Esophagus squamous epithelium (tissue), 5 donors: ENCODE measurements at regions not wholly inside any gene's neighbourhood (a gene's known extent, or its start where the extent isn't known, plus 50 kb on each side); places are given as distances from the start of the nearest gene placed in this dataset.
"Not testable (repeated sequence)": the region's sequence is repeated elsewhere in the genome, so short reads cannot be mapped to it uniquely, and the experiment has no call there.

ENCODE experiments used
- DNase-seq: peaks from one replicate; lab custom pipeline; 2025; lab: John Stamatoyannopoulos, UW
- H3K27ac ChIP-seq, 4 donors: fragments of 200-600 bp; sonication (generic); one replicate each; pipeline ENCODE4 v1.5.1; 2016 to 2019; ENCODE audit warnings: mild to moderate bottlenecking in 1 of 4
- H3K27me3 ChIP-seq, 4 donors: fragments of 200-600 bp; sonication (generic); 1 replicate in 3 of 4; 2 replicates in 1 of 4; pipeline versions ENCODE4 v1.5.1 to v1.6.0; 2017 to 2021; ENCODE audit warnings: antibody characterized with exemption in 1 of 4
- H3K36me3 ChIP-seq, 3 donors: fragments of 200-600 bp; sonication (generic); one replicate each; pipeline ENCODE4 v1.5.1; 2016 to 2019
- H3K4me1 ChIP-seq, 3 donors: fragments of 200-600 bp; sonication (generic); one replicate each; pipeline ENCODE4 v1.5.1; 2017 to 2019
- H3K4me3 ChIP-seq, 4 donors: fragments of 200-600 bp; sonication (generic); 1 replicate in 3 of 4; 2 replicates in 1 of 4; pipeline ENCODE4 v1.5.1; 2016 to 2019; ENCODE audit warnings: mild to moderate bottlenecking in 2 of 4, moderate library complexity in 1 of 4
- H3K9me3 ChIP-seq, 3 donors: fragments of 200-600 bp; sonication (generic); one replicate each; pipeline ENCODE4 v1.5.1; 2016 to 2019
- POLR2A ChIP-seq, 4 donors: fragments of 450-650 bp; IDR thresholded peaks; one replicate each; pipeline ENCODE4 v1.6.1; 2017; ENCODE audit warnings: antibody characterized with exemption in 4 of 4, mild to moderate bottlenecking in 4 of 4, moderate library complexity in 3 of 4
- WGBS, 2 donors: methylation state at CpG; one replicate each; pipeline ENCODE4 v1.1.5; 2018; 5-methylcytosine and 5-hydroxymethylcytosine counted together
- intact Hi-C: fragments of 100-400 bp; cut with DNase I; formaldehyde crosslinking; loops from one replicate; pipeline ENCODE4 v1.15.0; 2022
- TF ChIP-seq, protein P1 (sequence below), 6 experiments: fragments of 450-650 bp in 4 of 6; fragments of 200-600 bp in 2 of 6; sonication (generic) in 2 of 6; IDR thresholded peaks; one replicate each; pipeline ENCODE4 v1.5.1; 2016 to 2019; ENCODE audit warnings: antibody characterized with exemption in 6 of 6, mild to moderate bottlenecking in 4 of 6, moderate library complexity in 4 of 6
- donor health status: DM: yes; HTN: yes; CAD: no.

DNA sequence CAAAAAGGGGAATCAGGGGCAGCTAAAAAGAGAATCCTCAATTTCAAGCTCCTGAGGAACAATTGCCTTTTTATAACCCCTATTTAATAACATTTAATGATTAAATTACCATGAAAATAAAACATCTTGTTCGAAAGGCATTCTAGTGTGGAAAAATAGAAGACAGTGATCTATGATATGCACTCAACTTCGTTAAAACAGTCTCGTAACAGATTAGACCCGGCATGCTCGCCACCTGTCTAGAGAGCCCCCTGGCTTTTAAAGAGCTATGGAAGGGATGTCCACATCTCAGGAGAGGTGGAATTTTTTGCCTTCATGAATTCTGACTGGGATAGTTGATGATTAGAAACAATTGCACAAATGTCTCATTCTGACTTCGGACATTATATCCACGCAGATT is 153.7 kb upstream of the MDFIC2 start:
- 80 to 87% methylated on average over 7 of the region's 7 CpGs for WGBS, 2 donors
- intact Hi-C loops, result no loop called here
- H3K4me3 ChIP-seq, result no peak overlapping the region
- TF ChIP-seq POLR2A (IDR thresholded peaks at IDR 0.05), result no peak
- TF ChIP-seq, protein P1, sequence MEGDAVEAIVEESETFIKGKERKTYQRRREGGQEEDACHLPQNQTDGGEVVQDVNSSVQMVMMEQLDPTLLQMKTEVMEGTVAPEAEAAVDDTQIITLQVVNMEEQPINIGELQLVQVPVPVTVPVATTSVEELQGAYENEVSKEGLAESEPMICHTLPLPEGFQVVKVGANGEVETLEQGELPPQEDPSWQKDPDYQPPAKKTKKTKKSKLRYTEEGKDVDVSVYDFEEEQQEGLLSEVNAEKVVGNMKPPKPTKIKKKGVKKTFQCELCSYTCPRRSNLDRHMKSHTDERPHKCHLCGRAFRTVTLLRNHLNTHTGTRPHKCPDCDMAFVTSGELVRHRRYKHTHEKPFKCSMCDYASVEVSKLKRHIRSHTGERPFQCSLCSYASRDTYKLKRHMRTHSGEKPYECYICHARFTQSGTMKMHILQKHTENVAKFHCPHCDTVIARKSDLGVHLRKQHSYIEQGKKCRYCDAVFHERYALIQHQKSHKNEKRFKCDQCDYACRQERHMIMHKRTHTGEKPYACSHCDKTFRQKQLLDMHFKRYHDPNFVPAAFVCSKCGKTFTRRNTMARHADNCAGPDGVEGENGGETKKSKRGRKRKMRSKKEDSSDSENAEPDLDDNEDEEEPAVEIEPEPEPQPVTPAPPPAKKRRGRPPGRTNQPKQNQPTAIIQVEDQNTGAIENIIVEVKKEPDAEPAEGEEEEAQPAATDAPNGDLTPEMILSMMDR (IDR thresholded peaks at IDR 0.05), result no peak
- peaks cover 0 to 3% (median 0%) of the 10 kb centered on the region in 4 donors for H3K27me3 ChIP-seq
- H3K36me3 ChIP-seq, result no peaks in the 10 kb centered on the region
- no peaks in the 10 kb centered on the region for H3K4me1 ChIP-seq
- DNase-seq, result no peak
- no peak overlapping the region for H3K27ac ChIP-seq
- no peaks in the 10 kb centered on the region for H3K9me3 ChIP-seq

DNA sequence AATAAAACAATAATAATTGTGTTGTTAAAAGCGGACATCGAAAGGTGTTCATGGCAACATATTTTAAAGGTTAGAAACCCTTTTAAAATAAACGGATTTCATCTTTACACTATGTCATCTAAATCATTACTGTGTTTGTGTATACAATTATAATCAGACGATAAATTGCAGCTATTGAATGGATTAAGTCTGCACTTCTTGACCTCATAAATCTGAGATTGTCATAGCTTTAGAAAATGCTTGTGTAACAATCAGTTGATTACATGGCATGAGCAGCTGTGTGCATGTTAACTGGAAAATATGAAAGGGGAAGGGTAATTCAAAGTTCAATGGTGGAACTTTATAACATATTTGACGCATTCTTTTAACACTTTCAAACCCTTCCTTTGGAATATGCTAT is 152.4 kb upstream of the MDFIC2 start:
- Histone ChIP-seq H3K27me3 (peaks cover 0 to 3% (median 0%) of the 10 kb centered on the region in 4 donors), H3K9me3 (no peaks in the 10 kb centered on the region), H3K4me3 (no peak overlapping the region), H3K4me1 (no peaks in the 10 kb centered on the region), H3K36me3 (no peaks in the 10 kb centered on the region), H3K27ac (no peak overlapping the region)
- WGBS, 2 donors, result 64 to 80% methylated on average over 5 of the region's 5 CpGs
- DNase-seq, result no peak
- intact Hi-C loops, result no loop called here
- TF ChIP-seq POLR2A (IDR thresholded peaks at IDR 0.05), result no peak
- TF ChIP-seq, protein P1 (IDR thresholded peaks at IDR 0.05), result no peak

DNA sequence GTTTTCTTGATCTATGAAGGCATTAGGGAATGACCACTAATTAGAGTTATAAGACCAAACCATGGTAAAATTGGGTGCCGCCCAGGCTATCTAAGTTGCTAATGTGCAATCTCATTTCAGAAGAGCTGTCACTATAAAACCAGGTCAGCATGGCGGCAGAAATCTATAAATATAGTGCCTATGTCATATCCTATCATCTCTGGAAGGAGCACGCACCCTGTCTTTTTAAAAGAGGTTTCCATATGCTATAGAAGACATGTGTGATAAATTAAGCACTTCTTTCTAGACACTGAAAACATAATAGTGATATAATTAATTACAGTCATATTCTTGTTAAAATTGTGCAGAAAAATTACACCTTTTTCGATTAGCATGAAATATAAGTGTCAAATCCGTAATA is 152.0 kb upstream of the MDFIC2 start:
- Histone ChIP-seq H3K36me3 (no peaks in the 10 kb centered on the region), H3K27me3 (peaks cover 0 to 3% (median 0%) of the 10 kb centered on the region in 4 donors), H3K4me1 (no peaks in the 10 kb centered on the region), H3K27ac (no peak overlapping the region), H3K9me3 (no peaks in the 10 kb centered on the region), H3K4me3 (no peak overlapping the region)
- WGBS, 2 donors, result 76 to 81% methylated on average over 5 of the region's 5 CpGs
- TF ChIP-seq, protein P1 (IDR thresholded peaks at IDR 0.05), result no peak
- TF ChIP-seq POLR2A (IDR thresholded peaks at IDR 0.05), result no peak
- intact Hi-C loops, result no loop called here
- DNase-seq, result no peak

DNA sequence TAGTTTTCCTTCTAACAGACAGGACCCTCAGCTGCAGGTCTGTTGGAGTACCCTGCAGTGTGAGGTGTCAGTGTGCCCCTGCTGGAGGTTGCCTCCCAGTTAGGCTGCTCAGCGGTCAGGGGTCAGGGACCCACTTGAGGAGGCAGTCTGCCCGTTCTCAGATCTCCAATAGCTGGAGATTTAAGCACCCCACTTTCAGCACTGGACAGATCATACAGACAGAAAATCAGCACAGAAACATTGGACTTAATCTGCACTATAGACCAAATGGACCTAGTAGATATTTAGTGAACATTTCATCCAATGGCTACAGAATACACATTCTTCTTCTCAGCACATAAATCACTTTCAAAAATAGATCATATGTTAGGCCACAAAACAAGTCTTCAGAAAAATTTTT is 137.8 kb upstream of the MDFIC2 start:
- H3K27me3 ChIP-seq, H3K4me1 ChIP-seq, H3K36me3 ChIP-seq, intact Hi-C loops, H3K27ac ChIP-seq, H3K9me3 ChIP-seq, DNase-seq, H3K4me3 ChIP-seq: not testable (repeated sequence)
- no CpG with 5 or more reads among the region's 2 CpGs for WGBS, 2 donors

DNA sequence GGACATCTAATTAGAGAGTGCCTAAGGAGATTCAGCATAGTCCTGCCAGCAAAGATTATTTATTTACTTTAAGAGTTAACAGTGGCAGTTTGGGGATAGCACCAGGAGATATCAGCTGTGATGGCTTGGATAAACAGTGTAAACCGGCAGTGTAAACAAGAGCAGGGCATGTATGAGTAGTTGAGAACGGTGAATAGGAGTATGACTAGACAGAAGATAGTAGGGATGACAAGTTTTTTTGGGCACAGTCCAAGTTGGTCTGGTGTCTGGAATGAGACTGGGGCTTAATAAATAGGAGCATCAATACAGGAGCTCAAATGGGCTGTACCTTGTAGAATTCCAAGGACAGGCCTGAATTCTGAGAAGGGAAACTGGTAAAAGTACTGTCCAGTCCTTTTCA is 123.0 kb upstream of the MDFIC2 start:
- H3K27me3 ChIP-seq, H3K4me1 ChIP-seq, intact Hi-C loops, DNase-seq, H3K36me3 ChIP-seq, H3K9me3 ChIP-seq, H3K4me3 ChIP-seq, H3K27ac ChIP-seq: not testable (repeated sequence)
- WGBS, 2 donors, result 34 to 42% methylated on average over 2 of the region's 2 CpGs

DNA sequence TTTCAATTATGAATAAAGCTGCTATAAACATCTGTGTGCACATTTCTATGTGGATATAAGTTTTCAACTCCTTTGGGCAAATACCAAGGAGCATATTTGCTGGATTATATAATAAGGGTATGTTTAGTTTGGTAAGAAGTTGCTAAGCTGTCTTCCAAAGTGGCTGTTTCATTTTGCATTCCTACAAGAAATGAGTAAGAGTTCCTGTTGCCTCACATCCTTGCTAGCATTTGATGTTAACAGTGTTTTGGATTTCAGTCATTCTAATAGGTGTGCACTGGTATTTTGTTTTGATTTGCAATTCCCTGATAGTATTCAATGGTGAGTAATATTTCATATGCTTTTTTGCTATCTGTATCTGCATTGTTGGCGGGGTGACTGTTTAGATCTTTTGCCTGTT is 120.7 kb upstream of the MDFIC2 start:
- DNase-seq, result no peak
- Histone ChIP-seq H3K27me3 (no peaks in the 10 kb centered on the region), H3K4me3 (no peak overlapping the region), H3K9me3 (no peaks in the 10 kb centered on the region), H3K36me3 (no peaks in the 10 kb centered on the region), H3K27ac (no peak overlapping the region), H3K4me1 (no peaks in the 10 kb centered on the region)
- intact Hi-C loops, result no loop called here
- TF ChIP-seq, protein P1 (IDR thresholded peaks at IDR 0.05), result no peak
- TF ChIP-seq POLR2A (IDR thresholded peaks at IDR 0.05), result no peak
- 83 to 87% methylated on average over 1 of the region's 1 CpG for WGBS, 2 donors
